GM18907 (cell line): ENCODE measurements at regions not wholly inside any gene's neighbourhood (a gene's known extent, or its start where the extent isn't known, plus 50 kb on each side); places are given as distances from the start of the nearest gene placed in this dataset.

Experiments
- ATAC-seq: cut with Tn5 transposase; IDR thresholded peaks from one replicate; pipeline ENCODE4 v1.9.1; 2021; ENCODE audit warnings: mild to moderate bottlenecking, moderate library complexity; ENCODE audit not compliant: unreplicated experiment

DNA sequence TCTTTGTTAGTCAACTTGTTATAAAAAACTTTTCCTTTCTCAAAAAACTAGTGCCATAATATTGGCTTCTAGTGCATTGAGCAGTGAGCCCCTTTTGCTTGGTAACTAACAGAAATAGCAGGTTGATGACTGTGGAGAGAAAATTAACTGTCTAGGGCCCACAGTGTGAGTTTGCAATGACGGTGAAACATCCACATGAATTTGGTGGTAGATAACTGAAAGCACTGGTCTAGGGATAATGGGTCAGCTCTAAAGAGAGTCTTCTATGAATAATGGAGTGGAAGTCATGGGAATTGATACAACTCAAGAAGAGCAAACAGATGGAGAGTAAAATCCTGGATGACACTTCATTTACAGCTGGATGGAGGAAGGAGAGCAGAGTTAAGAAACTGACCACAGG is 245.4 kb downstream of the METTL4 start:
- no peak for ATAC-seq

DNA sequence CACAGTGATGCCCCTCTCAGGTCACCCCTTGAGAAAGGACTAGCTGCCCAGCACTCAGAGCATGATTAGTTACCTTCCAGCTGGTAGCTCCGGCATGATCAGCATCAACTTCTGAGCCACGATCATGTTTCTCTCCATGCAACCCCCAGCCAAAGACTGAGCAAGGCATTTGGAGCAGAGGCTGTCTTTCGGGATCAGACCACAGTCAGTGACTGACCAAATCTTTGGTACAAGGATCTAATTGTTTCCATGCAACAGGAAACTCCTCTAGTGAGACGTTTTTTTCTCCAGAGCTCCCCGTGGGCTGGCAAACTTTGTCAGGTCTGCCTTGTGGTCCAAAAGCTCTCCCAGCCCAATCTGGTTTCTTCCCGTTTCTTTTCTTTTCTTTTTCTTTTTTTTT is 244.3 kb downstream of the METTL4 start:
- ATAC-seq, result no peak

DNA sequence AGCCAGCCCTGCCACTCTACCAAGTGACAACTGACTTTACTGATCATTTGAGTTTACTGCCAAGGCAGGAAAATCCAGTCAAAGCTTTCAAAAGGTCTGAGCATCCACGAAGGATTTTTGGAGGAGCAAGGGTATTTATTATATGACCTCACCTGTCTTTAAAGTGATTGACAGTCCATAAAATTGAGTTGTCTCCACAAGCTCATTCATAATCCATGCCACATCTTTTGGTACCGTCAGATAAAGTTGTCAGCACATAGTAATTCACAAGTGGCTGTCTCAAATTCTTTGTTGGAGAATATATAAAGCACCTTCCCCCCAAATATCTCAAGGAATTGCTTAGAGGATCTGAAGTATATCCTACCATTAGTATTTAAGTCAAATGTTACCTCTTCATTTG is 240.5 kb downstream of the METTL4 start:
- ATAC-seq, result no peak

DNA sequence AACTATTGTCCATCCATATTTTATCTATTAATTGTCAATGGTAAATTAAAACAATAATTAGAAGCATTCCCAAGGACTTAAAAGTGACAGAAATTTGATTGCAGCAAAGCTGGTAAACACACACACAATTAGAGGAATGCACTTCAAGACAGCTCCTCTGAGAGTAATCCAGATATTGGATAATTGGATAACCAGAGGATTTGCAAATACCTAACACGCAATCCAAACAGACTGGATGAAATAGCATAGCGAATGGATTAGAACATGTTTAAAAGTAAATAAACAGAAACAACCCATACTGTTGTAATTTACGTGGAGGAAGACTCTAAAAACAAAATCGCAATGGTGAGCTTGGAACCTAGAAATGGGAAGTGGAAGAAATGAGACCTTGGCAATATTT is 239.8 kb downstream of the METTL4 start:
- ATAC-seq, result no peak

DNA sequence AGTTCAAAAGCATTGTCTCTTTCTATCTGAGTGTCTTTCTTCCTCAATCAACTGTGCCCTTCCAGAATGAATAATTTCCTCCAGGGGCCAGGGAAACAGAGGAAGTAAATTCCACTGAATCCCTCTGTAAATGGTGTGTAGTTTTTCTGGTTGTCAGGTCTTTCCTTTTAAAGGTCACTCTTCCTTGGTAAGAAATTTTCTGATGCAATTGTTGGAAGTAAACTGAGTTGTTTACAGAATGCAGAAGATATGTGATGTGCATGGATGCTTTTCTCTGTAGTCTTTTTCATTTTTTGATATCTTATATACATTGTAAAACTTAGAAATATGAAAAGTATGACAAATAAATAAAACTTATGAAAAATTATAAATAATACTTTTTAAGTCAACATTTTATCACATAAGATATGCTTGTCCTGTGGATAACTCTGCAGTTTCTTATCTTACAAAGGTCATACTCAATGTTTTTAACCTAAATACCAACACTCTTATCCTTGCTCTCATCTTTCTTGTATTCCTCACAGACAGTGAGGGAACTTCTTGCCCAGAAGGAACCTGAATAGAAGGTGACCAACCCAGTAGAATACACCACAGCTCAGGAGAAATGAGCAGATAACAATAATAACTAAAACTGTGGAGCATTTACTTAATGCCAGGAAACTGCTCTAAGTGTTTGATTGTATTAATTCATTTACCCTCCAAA is 234.5 kb downstream of the METTL4 start:
- no peak for ATAC-seq

DNA sequence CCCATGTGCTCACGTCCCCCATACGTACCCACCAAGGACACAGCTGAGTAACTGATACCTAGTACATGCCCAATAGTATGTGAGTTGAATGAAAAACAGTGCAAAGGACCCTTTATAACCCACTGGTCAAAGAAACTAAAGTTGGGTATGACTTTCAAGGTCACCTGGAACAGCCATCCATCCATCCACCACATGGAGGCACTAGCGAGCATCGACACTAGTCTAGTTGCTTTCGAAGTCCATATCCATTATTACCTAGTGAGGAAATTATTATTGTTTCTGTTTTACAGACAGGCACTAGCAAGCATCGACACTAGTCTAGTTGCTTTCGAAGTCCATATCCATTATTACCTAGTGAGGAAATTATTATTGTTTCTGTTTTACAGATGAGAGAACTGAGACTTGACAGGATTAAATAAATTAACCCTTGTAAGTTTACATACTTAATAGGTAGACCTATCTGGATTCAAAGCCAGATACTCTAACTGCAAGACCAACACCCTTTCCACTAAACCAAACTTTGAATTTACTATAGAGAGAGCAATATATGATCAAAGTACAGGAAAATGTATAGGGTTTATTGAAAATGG is 233.7 kb downstream of the METTL4 start:
- ATAC-seq, result peak; percentile 98

DNA sequence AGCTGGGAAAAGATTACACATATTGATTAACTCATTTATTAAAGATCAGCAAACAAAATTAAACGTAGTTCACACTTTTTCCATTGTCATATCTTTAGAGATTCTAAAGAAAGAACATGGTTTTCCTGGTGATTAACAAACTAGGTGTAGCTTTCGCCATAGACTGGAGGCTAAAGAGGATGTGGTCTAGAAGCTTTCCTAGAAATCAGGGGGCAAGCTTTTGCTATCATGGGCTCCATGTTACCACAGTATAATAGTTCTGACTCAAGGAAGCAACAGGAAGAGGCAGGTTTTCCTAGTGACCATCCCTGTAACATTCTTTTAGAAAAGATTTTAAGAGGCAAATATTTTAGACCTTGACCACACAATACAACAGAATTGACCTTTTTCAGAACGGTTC is 232.7 kb downstream of the METTL4 start:
- no peak for ATAC-seq

DNA sequence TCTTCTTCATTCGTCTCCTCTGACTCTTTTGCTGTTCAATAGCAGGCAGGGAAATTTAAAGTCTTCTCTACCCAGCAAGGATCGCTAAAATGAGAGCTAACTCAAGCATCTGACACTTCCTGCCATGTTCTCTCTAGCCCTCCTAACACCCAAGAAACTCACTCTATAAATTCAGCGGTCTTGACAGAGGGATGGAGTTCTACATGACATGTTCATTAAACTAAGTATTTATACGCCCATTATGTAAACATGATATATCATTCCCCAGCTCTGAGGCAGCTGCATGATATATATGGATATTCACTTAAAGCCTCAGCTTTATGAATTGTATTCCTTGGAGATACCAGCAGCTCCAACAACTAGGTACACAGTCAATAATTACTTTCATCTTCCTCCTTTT is 231.0 kb downstream of the METTL4 start:
- no peak for ATAC-seq

DNA sequence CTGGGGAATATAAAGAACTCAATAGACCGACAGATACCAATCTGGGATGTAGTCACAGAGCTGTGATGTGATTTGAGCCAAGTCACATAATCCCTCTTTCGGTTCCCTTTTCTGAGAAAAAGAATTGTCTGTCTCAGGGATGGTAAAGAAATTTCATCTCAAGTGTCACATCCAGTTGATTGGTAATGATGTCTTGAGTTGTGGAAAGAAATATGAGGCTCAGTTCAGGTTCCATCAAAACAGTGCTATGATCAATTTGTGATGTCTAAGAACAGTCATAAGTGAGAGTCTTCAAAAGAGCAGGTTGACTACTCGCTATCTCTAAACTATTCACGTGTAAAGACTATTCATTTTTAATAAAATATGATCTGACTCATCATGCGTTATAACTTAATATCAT is 223.3 kb downstream of the METTL4 start:
- ATAC-seq, result no peak

DNA sequence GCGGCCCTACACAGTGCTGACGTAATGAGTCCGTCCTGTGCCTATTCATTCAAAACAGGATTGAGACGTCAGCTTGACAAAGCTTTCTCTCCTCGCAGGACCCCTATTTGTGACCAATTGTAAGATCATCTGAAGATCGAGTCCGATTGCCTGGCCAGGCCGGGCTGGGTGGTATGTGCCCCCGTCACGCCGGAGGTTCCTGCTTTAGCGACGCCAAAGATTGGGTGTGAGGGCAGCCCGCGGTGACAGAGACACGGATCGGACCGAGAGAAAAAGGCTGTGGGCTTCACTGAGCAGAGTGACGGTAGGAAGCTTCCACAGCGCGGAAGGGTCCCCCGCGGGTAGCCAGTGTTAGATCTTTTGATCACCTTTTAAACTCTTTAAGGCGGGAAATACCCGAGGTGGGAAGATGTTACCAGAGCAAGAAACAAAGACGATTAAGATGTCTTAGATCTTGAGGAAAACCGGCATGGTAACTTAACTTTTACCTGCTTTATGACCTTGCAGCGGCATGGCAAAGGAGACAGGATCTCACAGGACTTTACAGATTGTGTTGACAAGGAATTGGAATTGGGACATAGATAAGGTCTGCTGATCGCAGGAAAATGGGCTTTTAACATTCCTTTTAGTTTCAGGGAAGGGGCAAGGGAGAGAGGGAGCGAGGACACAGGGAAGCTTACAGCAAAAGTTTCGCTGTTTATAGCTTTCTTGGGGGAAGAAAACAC is 220.0 kb downstream of the METTL4 start:
- ATAC-seq, result no peak

DNA sequence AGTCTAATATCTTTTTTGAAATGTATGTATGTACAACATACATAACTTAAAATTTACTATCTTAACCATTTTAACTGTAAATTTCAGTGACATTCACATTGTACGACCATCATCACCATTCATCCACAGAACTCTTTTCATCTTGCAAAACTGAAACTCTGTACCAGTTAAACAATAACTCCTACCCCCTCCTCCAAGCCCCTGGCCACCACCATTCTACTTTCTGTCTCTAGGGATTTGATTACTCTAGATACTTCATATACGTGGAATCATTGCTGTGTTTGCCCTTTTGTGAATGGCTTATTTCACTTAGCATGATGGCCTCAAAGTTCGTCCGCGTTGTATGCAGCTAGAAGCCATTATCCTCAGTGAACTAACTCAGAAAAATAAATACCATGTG is 217.0 kb downstream of the METTL4 start:
- peak; percentile 92 for ATAC-seq

DNA sequence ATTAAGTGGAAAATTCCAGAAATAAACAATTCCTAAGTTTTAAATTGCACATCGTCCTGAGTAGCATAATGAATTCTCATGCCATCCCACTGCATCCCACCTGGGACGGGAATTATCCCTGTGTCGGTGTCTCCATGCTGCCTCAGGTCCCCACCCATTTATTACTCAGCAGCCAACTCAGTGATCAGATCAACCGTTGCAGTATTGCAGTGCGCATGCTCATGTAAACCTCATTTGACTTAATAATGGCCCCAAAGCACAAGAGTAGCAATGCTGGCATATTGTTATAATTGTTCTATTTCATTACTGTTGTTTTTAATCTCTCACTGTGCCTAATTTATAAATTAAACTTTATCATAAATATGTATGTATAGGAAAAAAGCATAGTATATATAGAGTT is 214.4 kb downstream of the METTL4 start:
- no peak for ATAC-seq

DNA sequence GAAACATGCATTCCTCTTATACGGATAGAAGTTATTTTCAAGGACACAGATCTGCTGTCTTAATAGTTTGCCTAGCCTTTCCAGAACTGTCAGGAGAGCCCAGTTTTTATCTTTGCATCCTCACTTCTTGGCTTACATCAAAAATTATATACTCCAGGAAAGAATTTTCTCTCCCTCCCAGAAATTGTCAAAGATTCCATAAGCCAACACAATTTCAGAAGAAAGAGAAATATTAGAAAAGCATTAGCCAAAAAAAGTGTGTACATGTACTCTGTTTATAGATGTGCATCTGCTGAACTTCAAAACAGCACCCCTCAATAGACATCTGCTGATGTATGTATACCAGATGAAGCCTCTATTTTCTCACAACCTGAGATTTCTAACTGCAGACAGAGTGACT is 210.4 kb downstream of the METTL4 start:
- ATAC-seq, result no peak

DNA sequence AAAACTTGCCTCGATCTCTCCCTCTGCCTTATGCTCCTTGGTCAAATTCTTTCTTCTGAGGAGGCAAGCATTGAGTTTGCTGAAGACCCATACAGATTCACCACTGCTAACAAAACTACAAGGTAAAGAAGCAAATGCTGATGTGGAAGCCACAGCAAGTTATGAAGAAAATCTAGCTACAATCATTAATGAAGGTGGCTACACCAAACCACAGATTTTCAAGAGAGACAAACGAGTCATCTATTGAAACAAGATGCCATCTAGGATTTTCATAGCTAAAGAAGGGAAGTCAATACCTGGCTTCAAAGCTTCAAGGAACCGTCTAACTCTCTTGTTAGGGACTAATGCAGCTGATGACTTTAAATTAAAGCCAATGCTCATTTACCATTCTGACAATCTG is 203.2 kb downstream of the METTL4 start:
- peak; percentile 52 for ATAC-seq

DNA sequence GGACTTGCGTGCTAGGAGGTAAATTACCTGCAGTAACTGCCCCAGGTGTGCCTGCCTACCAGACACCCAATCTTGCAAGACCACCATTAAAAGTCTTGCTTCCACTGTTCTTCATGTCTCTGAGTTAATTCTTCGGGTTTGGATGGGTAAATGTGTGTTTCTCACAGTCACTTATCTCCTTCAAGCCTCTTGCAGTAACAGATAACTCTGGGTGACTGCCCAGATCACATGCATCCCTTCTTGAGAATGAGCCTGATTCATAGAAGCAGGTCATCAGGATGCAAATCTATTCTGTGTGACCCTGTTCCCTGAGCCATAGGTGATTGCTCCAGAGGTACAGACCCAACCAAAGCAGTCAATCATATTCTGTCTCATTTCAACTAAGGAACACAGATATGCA is 194.6 kb downstream of the METTL4 start:
- no peak for ATAC-seq

DNA sequence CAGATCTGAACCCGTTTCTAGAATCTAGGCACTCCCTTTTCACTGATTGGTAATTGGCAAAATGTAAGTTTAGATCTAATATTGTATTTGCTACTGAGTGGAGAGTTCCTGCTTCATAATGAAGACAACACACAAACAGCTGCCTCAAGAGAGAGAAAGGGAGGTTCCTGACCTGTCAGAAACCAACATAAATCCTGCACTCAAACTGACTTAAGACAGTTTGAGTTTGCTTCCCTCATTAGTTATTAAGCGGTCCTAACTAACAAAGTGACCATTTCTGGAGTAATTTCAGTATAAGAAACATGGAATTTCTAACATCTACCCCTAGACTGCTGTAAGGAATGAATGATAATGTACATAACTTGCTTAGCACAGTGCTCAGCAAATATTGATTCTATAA is 191.2 kb downstream of the METTL4 start:
- ATAC-seq, result no peak

DNA sequence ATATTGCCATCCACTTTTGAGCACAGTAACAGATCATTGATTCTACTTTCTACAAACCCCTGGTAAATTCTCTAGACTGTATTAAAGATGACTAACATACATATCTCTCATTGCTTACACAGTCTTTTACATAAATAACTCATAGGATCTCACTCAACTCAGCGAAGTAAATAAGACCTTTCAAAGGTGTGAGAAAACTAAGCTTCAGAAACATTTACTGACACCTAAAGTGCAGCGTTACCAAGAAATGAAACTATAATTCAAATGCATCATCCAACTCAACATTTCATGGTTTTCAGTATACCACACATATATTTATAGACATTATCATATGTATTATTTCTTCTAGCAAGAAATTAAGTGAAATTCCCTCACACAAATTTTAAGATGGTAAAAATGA is 189.8 kb downstream of the METTL4 start:
- no peak for ATAC-seq

DNA sequence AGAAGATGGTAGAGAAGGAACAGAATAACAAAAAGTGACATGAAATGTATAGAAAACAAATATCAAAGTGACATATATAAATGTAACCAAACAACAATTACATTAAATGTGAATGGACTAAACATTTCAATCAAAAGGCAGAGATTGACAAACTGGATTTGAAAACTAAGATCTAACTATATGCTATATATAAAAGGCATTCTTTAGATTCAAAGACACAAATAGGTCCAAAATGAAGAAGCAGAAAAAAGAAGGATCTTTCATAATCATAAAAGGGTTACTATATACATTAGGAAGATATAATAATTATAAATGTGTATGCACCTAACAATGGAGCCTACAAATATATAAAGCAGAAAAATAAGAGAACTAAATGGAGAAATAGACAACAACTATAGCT is 183.7 kb downstream of the METTL4 start:
- ATAC-seq, result no peak

DNA sequence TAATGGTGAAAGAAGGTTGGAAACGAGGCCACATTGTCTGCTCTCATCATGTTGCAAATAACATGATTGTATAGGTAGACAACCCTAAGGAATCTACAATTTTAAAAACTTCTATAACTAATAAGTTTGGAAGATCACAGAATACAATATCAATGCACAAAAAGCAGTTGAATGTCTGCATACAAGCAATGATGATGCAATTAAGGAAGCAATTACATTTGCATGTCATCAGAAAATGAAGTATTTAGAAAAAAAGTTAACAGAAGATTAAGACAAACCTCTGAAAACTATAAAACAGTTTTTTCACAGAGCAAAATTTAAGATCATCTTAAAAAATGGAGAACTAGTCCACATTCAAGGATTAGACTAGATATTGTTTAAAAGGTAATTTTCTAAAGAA is 181.1 kb downstream of the METTL4 start:
- no peak for ATAC-seq

DNA sequence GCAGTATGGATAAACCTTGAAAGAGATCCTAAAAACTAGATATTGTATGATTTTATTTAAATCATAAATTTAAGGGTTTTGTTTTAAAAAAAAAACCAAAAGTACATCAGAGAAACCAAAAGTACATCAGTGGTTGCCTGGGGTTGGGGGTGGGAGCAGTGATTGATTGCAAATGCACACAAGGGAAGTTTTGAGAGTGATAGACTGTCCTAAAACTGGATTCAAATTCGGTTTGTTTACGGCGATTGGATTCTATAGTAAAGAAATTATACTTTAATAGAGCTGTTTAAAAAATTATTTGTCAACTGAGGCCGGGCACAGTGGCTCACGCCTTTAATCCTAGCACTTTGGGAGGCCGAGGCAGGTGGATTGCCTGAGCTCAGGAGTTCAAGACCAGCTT is 179.8 kb downstream of the METTL4 start:
- ATAC-seq, result no peak

DNA sequence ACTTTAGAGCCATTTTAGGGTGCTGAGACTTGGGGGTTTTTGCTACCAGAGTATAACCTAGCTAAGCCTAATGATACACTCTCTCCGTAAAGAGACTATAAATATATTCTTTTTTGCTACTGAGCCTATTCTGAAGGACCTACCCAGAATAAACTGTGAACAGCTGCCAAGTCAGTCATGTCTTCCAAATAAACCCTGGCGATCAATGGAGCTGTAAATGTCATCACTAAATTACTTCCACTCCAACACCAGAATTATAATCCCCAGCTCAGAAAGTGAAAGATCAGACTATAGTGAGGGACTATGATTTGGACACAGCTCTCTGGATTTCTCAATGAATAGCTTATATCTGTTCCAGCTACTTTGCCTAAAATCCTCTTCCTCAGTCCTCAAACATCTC is 178.9 kb downstream of the METTL4 start:
- ATAC-seq, result no peak

DNA sequence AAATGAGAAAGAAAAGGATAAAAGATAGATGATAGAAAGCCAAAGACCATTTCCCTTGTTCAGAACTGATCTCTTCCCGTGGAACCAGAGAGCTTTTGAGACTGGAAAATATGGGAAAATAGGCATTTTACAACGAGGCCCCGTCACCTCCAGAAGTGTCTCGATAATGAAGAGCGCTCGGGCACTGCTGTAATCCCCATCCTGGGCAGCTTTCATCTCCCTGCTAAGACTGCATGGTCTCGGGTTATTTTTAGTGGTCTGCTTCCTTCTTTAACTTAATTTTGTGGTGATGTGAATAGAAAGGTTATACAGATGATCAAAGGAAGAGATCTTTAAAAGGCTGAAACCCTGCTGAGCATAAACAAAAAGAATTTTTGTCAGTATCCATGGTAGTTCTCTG is 176.6 kb downstream of the METTL4 start:
- ATAC-seq, result no peak
